ENCODE measurements at regions not wholly inside any gene's neighbourhood (a gene's known extent, or its start where the extent isn't known, plus 50 kb on each side); places are given as distances from the start of the nearest gene placed in this dataset.
A peak's percentile ranks its signal among the peaks of the same experiment; 100 is the strongest.

DNA sequence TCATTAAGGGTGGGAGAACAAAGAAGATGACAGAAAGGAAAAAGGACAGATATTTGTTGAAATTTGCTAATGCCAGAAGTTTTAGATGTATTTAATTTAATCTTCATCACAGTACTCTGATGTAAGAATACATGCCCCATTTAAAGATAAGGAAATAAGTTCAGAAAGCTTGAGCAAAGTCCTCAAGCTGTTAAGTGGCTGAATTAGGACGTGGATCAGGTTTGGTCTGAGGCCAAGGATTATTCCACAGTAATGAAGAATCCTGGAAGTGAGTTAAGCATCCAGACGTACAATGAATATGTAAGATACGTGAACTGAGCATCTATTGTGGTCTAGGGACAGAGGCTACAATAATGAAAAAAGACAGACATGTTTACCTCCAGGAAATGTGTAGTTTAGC, 671.3 kb downstream of the PRELID2 start:
- DNase-seq = no peak

GRCh38 chr5:145162626-145163025, 672.5 kb downstream of the PRELID2 start:
- no peak for DNase-seq

- no peak for DNase-seq
Measured at GRCh38 chr5:145161391-145161790, 673.8 kb downstream of the PRELID2 start.

DNA sequence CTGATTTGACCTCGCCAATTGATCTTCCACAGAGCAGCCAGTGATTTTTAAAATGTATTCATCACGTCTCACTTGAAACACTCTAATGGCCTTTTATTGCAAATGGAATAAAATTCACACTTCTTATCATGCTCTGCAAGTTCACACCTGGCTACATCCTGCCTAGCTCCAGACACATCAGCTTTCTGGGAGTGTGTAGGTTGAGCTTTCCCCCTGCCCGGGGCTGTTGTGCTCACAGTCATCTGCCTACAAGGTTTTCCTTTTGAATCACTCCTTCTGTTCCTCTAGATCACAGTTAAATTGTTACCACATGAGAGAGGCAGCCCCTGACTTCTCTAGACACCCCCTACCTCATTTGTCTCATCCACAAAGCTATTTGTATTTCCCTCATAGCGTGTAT, 674.5 kb downstream of the PRELID2 start:
- DNase-seq = no peak

DNA sequence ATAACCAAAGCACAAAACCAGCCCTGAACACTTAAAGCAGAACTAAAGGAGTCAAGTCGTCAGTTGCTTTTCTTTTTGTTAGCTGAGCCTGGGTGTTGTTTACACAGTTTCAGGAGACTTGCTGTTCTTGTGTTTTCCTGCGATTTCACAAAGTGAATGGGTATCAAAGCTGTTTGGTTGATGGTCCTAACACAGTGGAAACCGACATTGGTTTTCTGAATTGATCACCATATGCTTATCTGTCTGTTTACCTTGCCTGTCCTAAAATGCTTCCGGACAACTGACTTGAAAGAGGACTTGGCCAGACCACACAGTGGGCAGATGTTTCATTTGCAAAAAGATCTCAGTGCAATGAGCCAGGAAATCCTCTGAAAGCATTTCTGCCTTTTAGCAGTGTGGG, 676.4 kb downstream of the PRELID2 start:
- DNase-seq = no peak

DNA sequence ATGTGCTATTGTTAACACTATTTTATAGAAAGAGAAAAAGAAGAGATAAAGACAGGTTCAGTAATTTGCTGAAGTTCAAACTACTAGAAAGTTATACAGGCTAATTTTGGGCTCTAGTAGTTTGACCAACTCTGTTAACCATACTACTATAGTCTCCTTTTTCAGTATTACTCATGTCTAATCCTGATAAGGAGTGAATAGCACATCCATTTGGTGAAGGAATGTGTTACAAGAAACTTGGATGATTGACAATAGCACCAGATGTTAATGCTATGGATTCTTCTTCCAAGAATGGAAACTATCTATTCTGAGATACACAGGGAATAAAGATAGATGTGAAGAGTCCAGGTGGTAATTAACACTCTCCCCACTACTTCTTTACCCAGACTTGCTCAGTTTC, 677.3 kb downstream of the PRELID2 start:
- DNase-seq = no peak

DNA sequence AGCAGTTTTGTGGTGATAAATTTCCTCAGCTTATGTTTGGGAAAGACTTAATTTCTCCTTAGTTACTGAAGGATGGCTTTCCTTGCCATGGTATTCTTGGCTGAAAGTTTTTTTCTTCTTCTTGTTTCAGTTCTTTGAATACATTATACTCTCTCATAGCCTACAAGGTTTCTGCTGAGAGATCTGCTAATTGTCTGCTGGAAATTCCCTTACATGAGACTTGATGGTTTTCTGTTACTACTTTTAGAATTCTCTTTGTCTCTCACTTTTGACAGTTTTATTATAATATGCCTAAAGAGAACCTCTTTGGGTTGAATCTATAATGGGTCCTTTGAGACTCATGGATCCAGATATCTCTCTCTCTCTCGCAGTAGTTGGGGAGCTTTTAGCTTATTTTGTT, 693.6 kb downstream of the PRELID2 start:
- no peak for DNase-seq

DNA sequence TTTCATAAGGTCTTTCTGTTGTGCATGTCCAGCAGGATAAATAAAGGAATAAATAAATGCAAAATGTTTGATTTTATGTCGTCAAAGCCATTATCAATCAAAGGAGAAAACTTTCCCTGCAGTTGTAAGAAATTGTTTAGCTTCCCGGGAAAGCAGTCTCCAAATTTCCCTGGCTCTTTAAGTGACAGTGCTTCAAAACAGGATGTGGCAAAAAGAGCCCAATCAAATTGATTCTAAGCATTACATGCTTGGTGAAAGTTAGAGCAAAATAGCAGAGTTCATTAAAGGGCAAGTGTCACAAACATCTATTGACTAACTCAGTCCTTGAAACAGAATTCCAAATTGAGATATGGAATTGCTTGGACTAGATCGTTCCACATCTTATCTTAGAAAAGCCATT, 704.1 kb downstream of the PRELID2 start:
- no peak for DNase-seq

- DNase-seq = no peak
Measured at GRCh38 chr5:145129797-145130196, 705.3 kb downstream of the PRELID2 start.

DNA sequence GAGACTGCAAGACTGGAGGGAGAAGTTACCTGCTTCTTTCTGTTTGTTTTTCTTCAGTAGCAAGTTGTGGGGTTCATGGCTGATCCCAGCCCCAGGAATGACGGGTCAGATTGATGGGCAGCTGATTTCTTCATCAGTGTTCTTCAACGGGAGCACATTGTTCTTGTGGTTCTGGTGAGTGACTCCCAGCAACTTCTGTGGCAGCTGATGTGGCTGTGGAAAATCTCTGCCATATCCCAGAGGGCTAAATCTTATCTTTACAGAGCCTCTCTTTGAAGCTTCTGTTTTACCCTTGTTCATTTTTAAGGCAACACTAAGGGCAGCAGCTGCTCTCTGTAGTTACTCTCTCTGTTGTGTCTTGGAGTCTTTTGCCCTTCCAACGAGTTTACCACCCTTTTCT, 710.3 kb downstream of the PRELID2 start:
- DNase-seq = no peak

DNA sequence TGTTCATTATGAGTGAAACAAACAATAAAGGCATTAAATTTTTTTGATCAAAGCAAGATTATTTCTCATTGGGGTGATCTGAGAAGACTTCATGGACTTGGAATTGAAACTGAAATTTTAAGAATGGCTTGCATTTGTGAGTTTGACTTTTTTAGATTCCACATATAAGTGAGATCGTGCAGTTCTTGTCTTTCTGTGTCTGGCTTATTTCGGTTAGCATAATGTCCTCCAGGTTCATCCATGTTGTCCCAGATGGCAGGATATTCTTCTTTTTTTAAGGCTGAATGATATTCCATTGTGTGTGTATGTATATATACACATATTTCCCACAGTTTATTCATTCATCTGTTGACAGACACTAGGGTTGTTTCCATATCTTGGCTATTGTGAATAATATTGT, 716.5 kb downstream of the PRELID2 start:
- no peak for DNase-seq

DNA sequence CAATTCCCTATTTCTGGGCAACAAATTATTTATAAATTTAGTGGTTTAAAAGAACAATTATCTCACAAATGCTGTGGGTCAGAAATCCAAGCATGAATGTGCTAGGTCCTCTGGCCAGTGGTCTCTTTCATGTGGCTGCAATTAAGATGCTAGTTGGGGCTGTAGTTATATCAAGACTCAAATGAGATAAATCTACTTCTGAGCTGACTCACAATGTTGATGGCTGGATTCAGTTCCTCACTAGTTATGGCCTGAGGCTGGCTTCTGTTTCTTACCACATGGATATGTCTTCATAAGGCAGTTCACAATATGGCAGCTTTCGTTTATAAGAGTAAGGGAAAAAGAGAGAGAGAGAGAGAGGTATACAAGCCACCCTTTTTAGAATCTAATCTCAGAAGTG, 717.0 kb downstream of the PRELID2 start:
- no peak for DNase-seq

- DNase-seq = no peak
Measured at GRCh38 chr5:145117285-145117684, 717.9 kb downstream of the PRELID2 start.

GRCh38 chr5:145111420-145111819, 723.7 kb downstream of the PRELID2 start:
- DNase-seq = no peak

DNA sequence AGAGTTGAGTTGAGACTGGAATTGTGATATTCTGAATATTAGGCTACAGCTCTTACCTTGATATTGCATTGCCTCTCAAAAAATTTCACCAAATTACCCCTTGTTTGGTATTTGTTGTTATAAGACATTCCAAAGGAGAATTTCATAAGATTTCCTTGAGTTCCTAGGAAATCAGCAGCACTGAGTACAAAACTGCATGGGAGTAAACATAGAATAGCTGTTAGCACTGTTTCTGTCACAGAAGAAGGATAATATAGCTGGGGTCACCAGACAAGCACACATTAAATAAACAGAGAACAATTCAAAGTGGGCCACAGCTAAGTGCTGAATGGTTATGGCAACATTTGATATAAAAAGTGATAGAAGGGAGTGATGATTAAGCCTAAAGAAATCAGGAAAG, 724.3 kb downstream of the PRELID2 start:
- no peak for DNase-seq

DNA sequence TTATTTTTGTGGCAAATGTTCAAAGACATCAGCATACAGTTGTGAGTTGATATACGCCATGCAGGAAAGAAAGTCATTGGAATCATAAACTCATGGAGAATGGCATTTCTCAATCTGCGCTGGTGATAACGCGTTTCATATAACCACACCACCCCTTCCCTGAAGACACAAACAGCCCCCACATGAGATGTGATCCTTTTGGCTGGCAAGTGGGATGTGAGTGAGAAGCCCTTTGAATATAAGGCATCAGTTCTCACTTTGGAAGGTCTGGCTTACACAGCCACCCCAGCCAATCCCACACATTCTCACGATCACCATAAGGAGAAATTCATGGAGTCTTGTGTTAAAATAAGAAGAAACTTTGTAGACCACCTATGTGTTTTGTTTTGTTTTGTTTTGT, 725.0 kb downstream of the PRELID2 start:
- no peak for DNase-seq

DNA sequence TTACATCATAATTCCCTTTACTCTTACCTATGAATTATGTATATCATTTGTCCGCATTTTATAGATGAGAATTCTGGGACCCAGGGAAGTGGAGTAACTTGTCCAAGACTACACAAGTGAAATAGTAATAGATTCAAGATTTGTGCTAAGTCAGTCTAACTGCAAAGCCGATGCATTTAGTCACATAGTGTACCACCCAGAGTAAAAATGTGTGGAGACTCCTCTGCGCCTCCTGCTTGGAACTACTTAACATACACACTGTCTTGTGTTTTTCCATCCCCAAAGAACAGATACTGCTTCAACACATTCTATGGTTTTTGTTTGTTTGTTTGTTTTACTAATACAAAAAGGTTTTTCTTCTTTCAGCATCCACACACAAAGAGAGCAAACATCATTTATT, 729.8 kb downstream of the PRELID2 start:
- DNase-seq = no peak

DNA sequence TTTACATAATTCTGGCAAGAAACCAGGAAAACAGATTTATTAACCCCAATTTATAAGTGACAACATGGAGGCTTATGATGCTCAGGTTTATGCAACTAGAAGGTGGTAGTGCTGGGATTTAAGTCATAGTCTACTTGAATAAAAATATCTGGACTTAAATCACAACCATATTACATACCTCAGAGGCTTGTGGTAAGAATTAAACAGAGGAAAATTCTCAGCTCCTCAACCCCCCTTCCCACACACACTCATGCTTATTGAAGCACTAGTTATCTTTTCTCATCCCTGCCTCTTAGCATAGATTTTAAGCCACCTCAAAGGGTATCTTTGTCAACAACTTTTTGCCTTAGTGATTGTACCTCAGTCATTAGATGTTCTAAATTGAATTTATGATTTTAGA, 731.0 kb downstream of the PRELID2 start:
- no peak for DNase-seq

- no peak for DNase-seq
Measured at GRCh38 chr5:145101246-145101645, 733.9 kb downstream of the PRELID2 start.

DNA sequence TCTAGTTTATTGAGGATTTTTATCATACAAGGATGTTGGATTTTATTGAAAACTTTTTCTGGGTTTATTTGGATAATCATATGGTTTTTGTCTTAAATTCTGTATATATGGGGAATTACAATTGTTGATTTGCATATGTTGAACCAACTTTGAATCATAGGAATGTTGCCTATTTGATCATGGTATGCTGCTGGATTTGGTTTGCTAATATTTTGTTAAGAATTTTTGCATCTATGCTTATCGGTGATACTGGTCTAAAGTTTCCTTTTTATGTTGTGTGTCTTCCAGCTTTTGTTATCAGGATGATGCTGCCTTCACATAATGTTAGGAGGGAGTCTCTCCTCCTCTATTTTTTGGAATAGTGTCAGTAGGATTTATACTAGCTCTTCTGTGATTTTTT, 745.0 kb downstream of the PRELID2 start:
- no peak for DNase-seq

DNA sequence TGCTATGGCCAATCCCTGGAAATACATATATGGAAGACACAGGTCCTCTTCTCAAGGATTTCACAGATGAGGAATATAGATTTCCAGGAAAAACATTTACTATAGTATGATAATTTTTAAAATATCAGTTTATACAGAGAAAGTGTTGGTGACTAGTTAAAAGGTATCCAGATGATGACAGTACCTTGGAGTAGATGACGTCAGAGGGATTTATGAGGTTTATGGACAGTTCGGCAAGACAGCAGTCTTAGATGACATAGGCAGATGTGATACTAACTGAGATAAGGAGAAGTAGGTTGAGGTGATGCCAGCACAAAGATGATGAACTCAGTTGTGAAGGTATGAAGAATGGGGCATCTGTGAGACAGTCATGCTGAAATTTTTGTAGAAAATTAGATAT, 750.3 kb downstream of the PRELID2 start:
- no peak for DNase-seq

GRCh38 chr5:145077028-145077427, 758.1 kb downstream of the PRELID2 start:
- no peak for DNase-seq

- DNase-seq = no peak
Measured at GRCh38 chr5:145076040-145076439, 759.1 kb downstream of the PRELID2 start.

DNA sequence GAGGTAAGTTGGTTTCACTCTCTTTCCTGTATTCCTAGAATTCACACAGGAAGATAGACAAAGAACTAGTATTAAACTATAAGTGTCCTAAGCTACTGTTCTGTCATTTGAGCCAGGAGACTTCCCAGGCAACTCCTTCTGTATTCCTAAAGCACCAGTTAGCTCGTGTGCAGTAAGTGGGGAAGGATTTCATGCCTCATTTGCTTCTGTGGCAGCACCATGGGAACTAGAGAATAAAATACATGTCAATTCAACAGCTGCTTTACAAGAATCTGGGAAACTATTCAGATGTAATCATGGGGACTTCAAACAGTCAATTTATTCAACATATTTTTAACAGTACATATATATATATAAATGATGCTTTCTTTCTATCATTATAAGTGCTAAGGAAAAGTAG, 762.3 kb downstream of the PRELID2 start:
- peak; percentile 1 for DNase-seq

DNA sequence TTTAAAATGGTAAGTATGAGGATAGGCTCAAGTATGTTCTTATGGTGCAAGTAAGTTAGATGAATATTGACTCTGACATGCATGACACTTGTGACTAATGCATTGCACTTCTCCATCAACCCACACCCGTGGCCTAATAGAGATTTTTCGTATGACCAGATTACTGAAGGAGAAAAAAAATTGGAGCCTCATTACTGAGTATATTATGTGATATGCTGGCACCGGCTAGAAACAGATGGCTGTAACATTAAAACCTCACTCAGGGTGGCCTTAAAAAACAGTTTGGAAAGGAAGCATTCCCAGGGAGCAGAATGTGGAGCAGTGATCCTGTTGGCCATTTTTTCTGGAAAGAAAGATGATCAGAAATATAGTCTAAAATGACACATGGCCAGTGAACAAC, 766.4 kb downstream of the PRELID2 start:
- peak; percentile 11 for DNase-seq

Measured in NCI-H1694 (cell line).